HG03280 (cell line): ENCODE measurements at regions not wholly inside any gene's neighbourhood (a gene's known extent, or its start where the extent isn't known, plus 50 kb on each side); places are given as distances from the start of the nearest gene placed in this dataset.

Source experiments
- ATAC-seq: cut with Tn5 transposase; IDR thresholded peaks from one replicate; pipeline ENCODE4 v1.9.1; 2021; ENCODE audit warnings: mild to moderate bottlenecking, moderate library complexity; ENCODE audit not compliant: unreplicated experiment

DNA sequence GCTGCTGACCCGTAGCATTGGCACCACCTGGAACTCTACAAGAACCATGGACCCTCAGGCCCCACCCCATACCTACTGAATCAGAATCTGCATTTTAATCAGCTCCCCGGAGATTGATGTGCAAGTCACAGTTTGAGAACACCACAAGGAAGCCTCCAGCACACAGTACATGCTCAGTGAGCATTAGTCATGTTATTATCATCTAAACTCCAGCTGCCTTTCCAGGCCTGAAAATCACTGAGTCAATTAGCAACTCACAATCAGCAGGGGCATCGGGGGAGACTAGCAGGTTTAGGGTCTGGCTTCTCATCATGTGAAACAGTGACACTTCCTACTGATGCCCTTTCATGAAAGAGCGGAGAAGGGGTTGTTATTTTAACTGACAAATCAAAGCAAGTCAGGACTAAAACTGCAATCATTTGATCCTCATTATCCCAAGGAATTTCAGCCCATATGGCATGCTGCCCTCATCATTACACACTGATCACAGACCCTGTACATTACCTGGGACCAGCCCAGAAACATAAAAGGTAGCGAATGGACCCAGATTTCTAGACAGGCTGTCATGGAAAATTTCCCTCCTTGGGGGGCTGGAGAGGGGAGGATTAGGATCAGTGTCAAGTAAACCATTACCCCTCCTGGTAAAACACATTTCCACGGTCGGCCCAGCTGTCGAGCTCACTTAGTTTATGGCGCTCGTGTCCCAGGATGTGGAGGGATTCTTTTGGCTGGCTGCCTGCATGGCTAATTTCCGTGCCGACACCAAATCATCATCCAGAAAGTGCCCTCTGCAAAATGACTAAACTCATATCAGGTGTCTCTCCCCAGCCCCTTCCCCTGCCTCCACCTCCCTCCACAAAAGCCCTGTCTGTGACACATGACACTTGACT lies 122.8 kb downstream of the PRLHR start:
- no peak for ATAC-seq

DNA sequence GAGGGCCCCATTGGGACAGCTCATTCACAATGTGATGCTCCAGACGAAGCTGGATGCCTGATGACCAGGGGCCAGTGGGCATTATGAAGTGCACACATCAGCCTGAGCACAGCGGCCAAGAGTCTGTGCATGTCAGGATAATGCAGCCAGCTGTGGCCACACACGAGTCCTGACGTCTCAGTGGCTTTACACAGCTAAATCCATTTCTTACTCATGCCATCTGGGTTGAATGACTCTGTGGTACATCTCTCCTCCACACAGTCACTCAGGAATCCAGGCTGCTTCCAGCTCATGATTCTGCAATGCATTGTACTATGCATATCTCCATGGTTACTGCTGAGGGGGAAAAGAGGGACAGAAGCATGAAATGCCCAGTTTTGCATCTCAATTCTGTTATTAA lies 123.6 kb downstream of the PRLHR start:
- no peak for ATAC-seq

DNA sequence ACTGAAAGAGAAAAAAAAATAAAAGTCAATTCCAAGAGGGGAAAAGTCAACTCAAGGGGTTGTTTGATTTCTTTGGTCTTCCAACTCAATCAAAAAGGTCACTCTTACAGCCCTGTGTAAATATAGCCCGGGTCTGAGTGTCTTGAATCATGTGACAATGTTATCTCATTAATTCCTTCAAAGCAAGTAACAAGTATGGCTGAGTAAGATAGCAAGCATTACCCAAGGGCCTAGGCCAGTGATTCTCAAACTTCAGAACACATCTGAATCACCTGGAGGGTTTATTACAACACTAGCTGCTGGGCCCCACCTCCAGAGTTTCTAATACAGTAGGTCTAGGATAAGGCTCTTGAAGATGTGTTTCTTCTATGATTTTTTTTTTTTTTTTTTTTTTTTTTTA lies 125.0 kb downstream of the PRLHR start:
- ATAC-seq: no peak

GRCh38 chr10:118467200-118467599 lies 125.1 kb upstream of the FAM204A start:
- ATAC-seq: no peak

DNA sequence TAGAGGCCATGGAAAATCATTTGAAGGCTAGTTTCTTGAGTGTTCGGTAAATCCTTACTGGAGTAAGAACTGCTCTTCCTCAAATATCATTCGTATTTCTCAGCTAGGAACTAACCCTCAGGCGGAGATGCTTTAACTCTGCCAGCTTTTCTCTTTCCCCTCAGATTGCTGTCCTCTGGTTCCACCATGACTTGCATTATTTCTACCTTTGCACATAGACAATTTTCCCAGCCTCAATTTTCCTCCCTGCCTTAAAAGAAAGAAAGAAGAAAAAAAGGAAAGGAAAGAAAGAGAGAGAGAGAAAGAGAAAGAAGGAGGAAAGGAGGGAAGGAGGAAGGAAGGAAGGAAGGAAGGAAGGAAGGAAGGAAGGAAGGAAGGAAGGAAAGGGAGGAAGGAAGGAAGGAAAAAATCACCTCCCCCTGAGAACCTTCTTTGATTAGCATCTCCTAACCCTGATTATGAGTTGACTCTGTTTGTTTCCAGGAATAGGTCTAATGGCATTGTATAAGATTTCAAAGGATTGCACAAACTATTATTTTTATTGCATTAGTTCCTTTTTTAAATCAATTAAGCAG lies 123.3 kb upstream of the FAM204A start:
- no peak for ATAC-seq

DNA sequence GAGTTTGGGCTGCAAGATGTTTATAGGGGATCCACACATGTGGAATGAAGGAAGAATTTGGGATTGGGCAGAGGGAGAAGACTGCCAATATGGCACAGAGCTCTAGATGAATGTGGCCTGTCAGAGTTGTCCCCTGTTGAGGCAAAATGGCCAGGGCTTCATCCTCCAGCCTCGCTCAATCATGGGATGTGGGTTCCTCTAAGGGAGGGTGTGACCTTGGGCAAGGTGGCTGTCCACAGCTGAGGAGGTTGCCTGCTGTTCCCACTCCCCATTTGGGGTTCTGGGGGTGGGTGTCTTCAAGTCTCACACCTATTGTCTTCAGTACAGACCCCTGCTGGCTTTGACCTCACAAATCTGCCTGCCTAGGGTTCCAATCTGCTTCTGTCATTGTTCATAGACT lies 121.6 kb upstream of the FAM204A start:
- ATAC-seq: no peak

DNA sequence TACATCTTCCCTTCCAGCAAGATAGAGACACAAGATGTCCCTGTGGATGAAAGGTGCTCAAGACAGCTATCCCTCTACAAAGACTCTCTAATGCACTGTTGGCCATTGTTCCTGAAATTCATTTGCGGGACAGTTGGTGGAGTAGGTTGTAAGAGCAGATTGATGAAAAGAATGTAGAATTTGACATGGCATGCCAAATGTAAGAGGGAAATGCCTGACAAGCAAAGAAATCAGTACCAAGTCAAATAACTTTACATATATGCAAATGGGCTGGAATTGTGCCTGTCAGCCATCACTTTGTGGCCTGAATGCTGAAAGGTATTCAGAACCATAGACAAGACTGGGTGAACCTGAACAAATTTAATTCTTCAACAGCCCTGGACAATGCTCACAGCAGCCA lies 120.3 kb upstream of the FAM204A start:
- ATAC-seq: no peak

- peak; percentile 78 for ATAC-seq
Measured at GRCh38 chr10:118459642-118460193, 117.6 kb upstream of the FAM204A start.

- ATAC-seq: no peak
Measured at GRCh38 chr10:118458957-118459641, 117.0 kb upstream of the FAM204A start.

DNA sequence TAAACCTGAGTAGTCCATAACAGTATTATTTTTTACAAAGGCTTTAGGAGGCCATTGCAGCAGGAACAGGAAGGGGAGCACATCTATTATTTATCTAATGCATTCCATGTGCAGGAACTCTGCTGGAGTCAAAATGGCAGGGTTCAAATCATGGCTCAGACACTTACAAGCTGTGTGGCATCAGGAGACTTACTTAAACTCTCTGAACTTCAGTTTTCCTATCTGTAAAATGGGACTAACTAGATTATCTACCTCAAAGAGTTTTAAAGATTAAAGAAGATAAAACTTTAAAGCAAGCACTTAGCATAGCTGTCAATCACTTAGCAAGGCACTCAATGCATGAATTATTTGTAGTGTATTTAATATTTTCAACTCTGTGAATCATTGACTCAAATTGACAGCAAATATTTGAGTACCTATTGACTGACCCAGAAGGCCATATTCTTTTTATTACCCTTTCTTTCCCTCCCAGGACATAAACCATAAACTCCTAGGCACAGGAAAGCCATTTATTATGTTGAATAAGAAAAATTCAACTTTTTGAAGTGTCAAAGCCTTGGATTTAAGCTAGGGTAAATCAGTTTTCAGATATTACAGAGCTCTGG lies 115.8 kb upstream of the FAM204A start:
- no peak for ATAC-seq

GRCh38 chr10:118455181-118455695 lies 113.1 kb upstream of the FAM204A start:
- no peak for ATAC-seq

DNA sequence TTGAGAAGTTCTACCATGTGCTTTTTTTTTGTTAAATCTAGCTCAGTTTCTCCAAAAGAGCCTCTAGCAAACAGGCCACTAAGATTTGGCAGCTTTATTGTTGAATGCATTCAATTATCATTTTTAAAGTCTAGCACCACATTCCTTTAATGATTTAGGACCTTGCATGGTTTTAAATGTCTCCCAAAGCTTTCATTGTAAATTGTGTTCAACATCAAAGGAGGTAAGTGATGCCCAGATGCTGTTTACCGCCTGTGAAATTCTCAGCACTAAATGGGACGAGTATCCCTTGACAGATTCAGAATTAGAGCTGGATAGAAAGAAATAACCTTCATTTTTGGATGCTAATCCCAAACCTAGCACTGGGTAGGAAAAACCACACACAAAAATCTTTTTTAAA lies 112.1 kb upstream of the FAM204A start:
- ATAC-seq: no peak

DNA sequence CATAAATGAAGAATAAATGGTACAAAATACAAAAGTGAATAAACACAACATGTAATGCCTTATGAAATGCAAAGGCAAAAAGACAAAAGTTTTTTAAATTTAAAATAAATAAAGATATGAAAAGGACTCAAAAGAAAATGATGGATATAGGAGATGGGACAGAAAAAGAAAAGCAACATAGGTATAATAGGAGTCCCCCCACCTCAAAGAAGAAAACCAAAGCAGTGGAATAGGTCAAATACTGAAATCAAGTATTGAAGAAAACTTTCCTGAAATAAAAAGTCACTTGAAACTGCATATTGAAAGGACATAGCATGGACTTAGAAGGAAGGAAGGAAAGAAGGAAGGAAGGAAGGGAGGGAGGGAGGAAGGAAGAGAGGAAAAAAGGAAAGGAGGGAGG lies 110.0 kb upstream of the FAM204A start:
- no peak for ATAC-seq

DNA sequence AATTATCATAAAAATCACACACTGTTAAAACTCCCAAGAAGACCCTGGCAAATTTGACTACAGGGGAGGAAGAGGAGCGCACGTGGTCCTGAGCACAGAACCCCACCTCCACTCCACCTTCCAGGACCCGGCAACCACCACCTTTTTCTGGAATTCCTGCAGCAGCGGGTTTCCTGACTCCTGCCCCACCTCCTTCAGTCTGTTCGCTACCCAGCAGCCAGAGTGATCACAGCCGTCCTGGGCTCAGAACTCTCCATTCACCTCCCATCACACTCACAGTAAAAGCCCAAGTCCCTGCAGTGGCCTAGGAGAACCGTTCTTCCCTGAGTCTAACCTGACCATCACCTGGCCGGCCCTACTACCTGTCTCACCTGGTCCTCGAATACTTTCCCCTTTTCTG lies 107.4 kb upstream of the FAM204A start:
- no peak for ATAC-seq

GRCh38 chr10:118448744-118449143 lies 106.6 kb upstream of the FAM204A start:
- no peak for ATAC-seq

GRCh38 chr10:118447478-118448270 lies 105.5 kb upstream of the FAM204A start:
- ATAC-seq: no peak

- ATAC-seq: no peak
Measured at GRCh38 chr10:118445535-118445934, 103.4 kb upstream of the FAM204A start.

DNA sequence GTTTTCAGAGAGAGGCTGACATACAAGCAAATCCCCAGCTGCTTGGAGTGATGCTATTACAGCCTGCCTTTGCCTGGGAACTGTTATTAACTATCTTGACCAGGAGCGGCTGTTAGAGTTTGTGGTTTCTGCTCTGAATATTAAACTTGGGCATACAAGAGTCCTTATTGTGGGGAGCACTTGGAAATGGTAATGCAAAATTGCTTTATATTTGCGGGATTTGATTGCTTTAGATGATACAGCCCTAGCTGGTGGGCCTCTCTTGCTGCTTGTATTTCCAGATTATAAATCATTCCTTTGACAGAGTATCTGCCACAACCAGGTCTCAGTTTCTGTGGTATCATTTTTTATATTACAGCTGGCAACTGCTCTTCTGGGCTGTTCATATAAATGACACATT lies 101.9 kb upstream of the FAM204A start:
- ATAC-seq: no peak

DNA sequence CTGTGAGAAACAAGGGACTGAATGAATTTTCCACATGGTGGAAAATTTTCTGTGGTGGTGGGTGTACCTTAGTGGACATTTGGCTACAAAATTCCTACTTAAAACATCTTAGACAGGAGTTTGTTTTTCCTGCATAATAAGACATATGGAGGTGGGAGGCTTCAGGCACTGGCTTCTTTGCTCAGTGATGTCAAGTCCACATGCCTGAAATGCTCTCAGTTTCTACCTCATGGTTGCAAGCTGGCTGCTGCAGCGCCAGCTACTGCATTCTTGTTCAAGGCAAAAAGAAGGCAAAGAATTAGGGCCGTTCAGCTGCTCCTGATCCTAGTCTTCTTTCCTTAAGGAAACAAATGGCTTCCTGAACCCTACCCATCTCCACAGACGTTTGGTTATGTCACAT lies 99.9 kb upstream of the FAM204A start:
- ATAC-seq: no peak

DNA sequence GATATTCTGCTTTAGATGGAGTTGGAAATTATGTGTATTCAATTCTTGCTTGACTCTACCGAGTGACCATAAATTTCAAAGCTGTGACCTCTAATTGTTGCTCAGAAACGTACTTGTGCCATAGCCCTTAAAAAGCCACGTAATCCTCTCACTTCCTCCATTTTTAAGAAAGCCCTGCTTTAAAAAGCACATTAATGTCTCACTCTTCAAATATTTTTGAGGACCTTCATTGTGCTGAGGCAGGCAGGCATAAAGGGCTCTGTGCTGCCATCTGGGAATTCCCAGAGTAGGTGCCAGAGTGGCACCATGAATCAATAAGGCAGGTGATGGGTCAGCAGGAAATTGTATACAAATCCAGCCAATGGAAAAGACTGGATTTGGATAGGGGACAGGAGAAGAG lies 97.7 kb upstream of the FAM204A start:
- ATAC-seq: no peak
